NCI-H1436 treated with DMSO at 0.1 percent for 48 hours (cell line): ENCODE measurements at regions not wholly inside any gene's neighbourhood (a gene's known extent, or its start where the extent isn't known, plus 50 kb on each side); places are given as distances from the start of the nearest gene placed in this dataset.
"Not testable (repeated sequence)": the region's sequence is repeated elsewhere in the genome, so short reads cannot be mapped to it uniquely, and the experiment has no call there.

Experiments
- DNase-seq: peaks from one replicate; lab custom pipeline; 2025; lab: John Stamatoyannopoulos, UW

GRCh38 chr1:38500891-38501290 is 358.7 kb downstream of the RRAGC start:
- no peak for DNase-seq

GRCh38 chr1:38500352-38500751 is 359.2 kb downstream of the RRAGC start:
- no peak for DNase-seq

GRCh38 chr1:38498686-38499085 is 360.9 kb downstream of the RRAGC start:
- DNase-seq = no peak

GRCh38 chr1:38497921-38498656 is 361.5 kb downstream of the RRAGC start:
- no peak for DNase-seq

- DNase-seq = not testable (repeated sequence)
These were observed 366.3 kb downstream of the RRAGC start for GRCh38 chr1:38493306-38493705.

- no peak for DNase-seq
These were observed 369.7 kb downstream of the RRAGC start for GRCh38 chr1:38489844-38490270.

GRCh38 chr1:38488162-38488898 is 371.2 kb downstream of the RRAGC start:
- no peak for DNase-seq

GRCh38 chr1:38487396-38487795 is 372.2 kb downstream of the RRAGC start:
- DNase-seq = no peak

- DNase-seq = no peak
These were observed 373.5 kb downstream of the RRAGC start for GRCh38 chr1:38486085-38486484.

GRCh38 chr1:38481871-38482826 is 377.4 kb downstream of the RRAGC start:
- no peak for DNase-seq

GRCh38 chr1:38479662-38480061 is 379.9 kb downstream of the RRAGC start:
- not testable (repeated sequence) for DNase-seq

- no peak for DNase-seq
These were observed 381.8 kb downstream of the RRAGC start for GRCh38 chr1:38477811-38478210.

GRCh38 chr1:38476850-38477178 is 382.8 kb downstream of the RRAGC start:
- no peak for DNase-seq

GRCh38 chr1:38476111-38476849 is 383.3 kb downstream of the RRAGC start:
- no peak for DNase-seq

GRCh38 chr1:38475624-38476005 is 384.0 kb downstream of the RRAGC start:
- DNase-seq = no peak

- no peak for DNase-seq
These were observed 384.6 kb downstream of the RRAGC start for GRCh38 chr1:38474738-38475623.

GRCh38 chr1:38466487-38466886 is 393.1 kb downstream of the RRAGC start:
- no peak for DNase-seq

- no peak for DNase-seq
These were observed 394.1 kb downstream of the RRAGC start for GRCh38 chr1:38465460-38465859.

GRCh38 chr1:38464071-38464661 is 395.4 kb downstream of the RRAGC start:
- no peak for DNase-seq

GRCh38 chr1:38463074-38463473 is 396.5 kb downstream of the RRAGC start:
- no peak for DNase-seq
